ENCODE measurements at regions not wholly inside any gene's neighbourhood (a gene's known extent, or its start where the extent isn't known, plus 50 kb on each side); places are given as distances from the start of the nearest gene placed in this dataset.

GRCh38 chr4:42715807-42716482 lies 59.0 kb upstream of the ATP8A1 start:
- intact Hi-C loops (cut with DNase I), result no loop called here
- H3K36me3 ChIP-seq, result no peaks in the 10 kb centered on the region
- H3K4me3 ChIP-seq, result no peak overlapping the region
- WGBS, 2 donors, result 87 to 89% methylated on average over 6 of the region's 6 CpGs
- no peak for TF ChIP-seq POLR2AphosphoS5 (IDR thresholded peaks at IDR 0.05)
- TF ChIP-seq POLR2A (IDR thresholded peaks at IDR 0.05), result no peak
- TF ChIP-seq CTCF (IDR thresholded peaks at IDR 0.05), result no peak
- no peak for TF ChIP-seq EP300 (IDR thresholded peaks at IDR 0.05)
- no peaks in the 10 kb centered on the region for H3K4me1 ChIP-seq
- no peaks in the 10 kb centered on the region for H3K9me3 ChIP-seq
- no peak overlapping the region for H3K27ac ChIP-seq
- DNase-seq, result no peak
- H3K27me3 ChIP-seq, result no peaks in the 10 kb centered on the region

- Histone ChIP-seq H3K4me1 (no peaks in the 10 kb centered on the region), H3K4me3 (no peak overlapping the region), H3K27ac (no peak overlapping the region), H3K9me3 (no peaks in the 10 kb centered on the region), H3K27me3 (no peaks in the 10 kb centered on the region), H3K36me3 (no peaks in the 10 kb centered on the region)
- 93 to 95% methylated on average over 3 of the region's 3 CpGs for WGBS, 2 donors
- intact Hi-C loops (cut with DNase I), result no loop called here
- DNase-seq, result no peak
- no peak for TF ChIP-seq POLR2A (IDR thresholded peaks at IDR 0.05)
- TF ChIP-seq POLR2AphosphoS5 (IDR thresholded peaks at IDR 0.05), result no peak
- TF ChIP-seq CTCF (IDR thresholded peaks at IDR 0.05), result no peak
- no peak for TF ChIP-seq EP300 (IDR thresholded peaks at IDR 0.05)
Measured at GRCh38 chr4:42713391-42713790, 56.5 kb upstream of the ATP8A1 start.

- WGBS, 2 donors, result 66 to 72% methylated on average over 2 of the region's 2 CpGs
Measured at GRCh38 chr4:42712854-42713253, 55.9 kb upstream of the ATP8A1 start.

GRCh38 chr4:42711496-42711895 lies 54.6 kb upstream of the ATP8A1 start:
- intact Hi-C loops (cut with DNase I), result no loop called here
- DNase-seq, result no peak
- Histone ChIP-seq H3K27me3 (no peaks in the 10 kb centered on the region), H3K9me3 (no peaks in the 10 kb centered on the region), H3K36me3 (no peaks in the 10 kb centered on the region), H3K4me1 (no peaks in the 10 kb centered on the region), H3K27ac (no peak overlapping the region), H3K4me3 (no peak overlapping the region)
- TF ChIP-seq POLR2A (IDR thresholded peaks at IDR 0.05) (no peak), CTCF (IDR thresholded peaks at IDR 0.05) (no peak), POLR2AphosphoS5 (IDR thresholded peaks at IDR 0.05) (no peak), EP300 (IDR thresholded peaks at IDR 0.05) (no peak)

More at GRCh38 chr4:42712854-42713253, 55.9 kb upstream of the ATP8A1 start:
- no peaks in the 10 kb centered on the region for H3K9me3 ChIP-seq
- no peak for DNase-seq
- no peak overlapping the region for H3K4me3 ChIP-seq
- H3K36me3 ChIP-seq, result no peaks in the 10 kb centered on the region
- no peak overlapping the region for H3K27ac ChIP-seq
- intact Hi-C loops (cut with DNase I), result no loop called here
- TF ChIP-seq POLR2AphosphoS5 (IDR thresholded peaks at IDR 0.05), result no peak
- TF ChIP-seq EP300 (IDR thresholded peaks at IDR 0.05), result no peak
- TF ChIP-seq CTCF (IDR thresholded peaks at IDR 0.05), result no peak
- no peak for TF ChIP-seq POLR2A (IDR thresholded peaks at IDR 0.05)
- no peaks in the 10 kb centered on the region for H3K4me1 ChIP-seq
- H3K27me3 ChIP-seq, result no peaks in the 10 kb centered on the region

GRCh38 chr4:42710761-42711160 lies 53.9 kb upstream of the ATP8A1 start:
- Histone ChIP-seq H3K27ac (no peak overlapping the region), H3K27me3 (no peaks in the 10 kb centered on the region), H3K9me3 (no peaks in the 10 kb centered on the region), H3K36me3 (no peaks in the 10 kb centered on the region), H3K4me3 (no peak overlapping the region), H3K4me1 (no peaks in the 10 kb centered on the region)
- intact Hi-C loops (cut with DNase I), result no loop called here
- no peak for TF ChIP-seq EP300 (IDR thresholded peaks at IDR 0.05)
- no peak for TF ChIP-seq CTCF (IDR thresholded peaks at IDR 0.05)
- no peak for TF ChIP-seq POLR2AphosphoS5 (IDR thresholded peaks at IDR 0.05)
- no peak for TF ChIP-seq POLR2A (IDR thresholded peaks at IDR 0.05)
- no peak for DNase-seq

All from sigmoid colon (tissue), 6 donors.